DMS 273 (cell line): ENCODE measurements at regions not wholly inside any gene's neighbourhood (a gene's known extent, or its start where the extent isn't known, plus 50 kb on each side); places are given as distances from the start of the nearest gene placed in this dataset.
"Not testable (repeated sequence)": the region's sequence is repeated elsewhere in the genome, so short reads cannot be mapped to it uniquely, and the experiment has no call there.

Experiments
- DNase-seq: peaks from one replicate; lab custom pipeline; 2025; ENCODE audit not compliant: unreplicated experiment; lab: John Stamatoyannopoulos, UW

GRCh38 chr6:4274382-4275082 is 139.2 kb upstream of the ECI2 start:
- no peak for DNase-seq

- no peak for DNase-seq
These were observed 137.6 kb upstream of the ECI2 start for GRCh38 chr6:4272996-4273395.

GRCh38 chr6:4271761-4272470 is 136.5 kb upstream of the ECI2 start:
- DNase-seq: no peak

- peak; percentile 64 for DNase-seq
These were observed 135.4 kb upstream of the ECI2 start for GRCh38 chr6:4270776-4271175.

- DNase-seq: peak; percentile 82
These were observed 134.6 kb upstream of the ECI2 start for GRCh38 chr6:4270001-4270400.

GRCh38 chr6:4268171-4268570 is 132.8 kb upstream of the ECI2 start:
- DNase-seq: no peak

- DNase-seq: no peak
These were observed 130.4 kb upstream of the ECI2 start for GRCh38 chr6:4265740-4266139.

- DNase-seq: no peak
These were observed 129.2 kb upstream of the ECI2 start for GRCh38 chr6:4264601-4265000.

GRCh38 chr6:4264081-4264480 is 128.7 kb upstream of the ECI2 start:
- DNase-seq: no peak

- DNase-seq: peak; percentile 36
These were observed 127.2 kb upstream of the ECI2 start for GRCh38 chr6:4262526-4262925.

GRCh38 chr6:4259391-4259790 is 124.0 kb upstream of the ECI2 start:
- no peak for DNase-seq

- DNase-seq: no peak
These were observed 123.4 kb upstream of the ECI2 start for GRCh38 chr6:4258733-4259132.

GRCh38 chr6:4256969-4257368 is 121.6 kb upstream of the ECI2 start:
- DNase-seq: no peak

- DNase-seq: peak; percentile 88
These were observed 118.3 kb upstream of the ECI2 start for GRCh38 chr6:4253604-4254231.

- DNase-seq: not testable (repeated sequence)
These were observed 117.1 kb upstream of the ECI2 start for GRCh38 chr6:4252445-4252844.

GRCh38 chr6:4250645-4251044 is 115.3 kb upstream of the ECI2 start:
- DNase-seq: no peak

- not testable (repeated sequence) for DNase-seq
These were observed 108.5 kb upstream of the ECI2 start for GRCh38 chr6:4243832-4244231.

- no peak for DNase-seq
These were observed 107.9 kb upstream of the ECI2 start for GRCh38 chr6:4243237-4243636.

GRCh38 chr6:4242601-4243000 is 107.2 kb upstream of the ECI2 start:
- DNase-seq: no peak

- DNase-seq: no peak
These were observed 104.8 kb upstream of the ECI2 start for GRCh38 chr6:4240148-4240547.

- DNase-seq: peak; percentile 27
These were observed 89.9 kb upstream of the ECI2 start for GRCh38 chr6:4225161-4225872.
